H1 (cell line): ENCODE measurements at regions not wholly inside any gene's neighbourhood (a gene's known extent, or its start where the extent isn't known, plus 50 kb on each side); places are given as distances from the start of the nearest gene placed in this dataset.
A peak's percentile ranks its signal among the peaks of the same experiment; 100 is the strongest.

Source experiments
- CTCF ChIA-PET: fragments of 300-600 bp; sonication (Branson Sonifier 250); formaldehyde crosslinking; loops from one replicate; lab custom pipeline; 2021; ENCODE audit not compliant: partially characterized antibody; lab: Charles Lee
- POLR2A ChIA-PET: fragments of 300-600 bp; sonication (Branson Sonifier 250); formaldehyde crosslinking; loops from one replicate; lab custom pipeline; 2021; ENCODE audit warnings: inconsistent platforms; ENCODE audit not compliant: partially characterized antibody; lab: Charles Lee
- DNase-seq, 2 experiments: peaks; one replicate each; pipeline versions ENCODE4 v3.0.0 to v3.0.0-alpha.2; 2010 to 2022; ENCODE audit warnings: low spot score in 2 of 2, low read depth in 1 of 2, mixed read lengths in 1 of 2
- FAIRE-seq: peaks from 2 replicates; lab custom pipeline; 2011; peaks lifted over from hg19 to GRCh38; lab: Jason Lieb, UNC
- H2AFZ ChIP-seq: 2 replicates; pipeline ENCODE4 v1.8.1; 2012; ENCODE audit warnings: low read length, inconsistent platforms
- H2AK5ac ChIP-seq: 2 replicates; pipeline ENCODE4 v1.6.1; 2013; ENCODE audit warnings: low read depth, low read length
- H2BK120ac ChIP-seq: replicated peaks from 2 replicates; pipeline ENCODE3; 2013; ENCODE audit warnings: low read depth, low read length, inconsistent platforms
- H2BK12ac ChIP-seq: 2 replicates; pipeline ENCODE4 v1.6.1; 2013; ENCODE audit warnings: low read depth, low read length
- H2BK15ac ChIP-seq: 2 replicates; pipeline ENCODE4 v1.6.1; 2013; ENCODE audit warnings: low read length
- H2BK20ac ChIP-seq: 2 replicates; pipeline ENCODE4 v1.6.1; 2013; ENCODE audit warnings: low read length
- H2BK5ac ChIP-seq: 2 replicates; pipeline ENCODE4 v1.6.1; 2013; ENCODE audit warnings: low read depth, low read length
- H3K14ac ChIP-seq: 2 replicates; pipeline ENCODE4 v1.6.1; 2013; ENCODE audit warnings: inconsistent platforms; ENCODE audit not compliant: insufficient read length
- H3K18ac ChIP-seq: 2 replicates; pipeline ENCODE4 v1.6.1; 2013; ENCODE audit warnings: low read length; ENCODE audit errors: extremely low read depth
- H3K23ac ChIP-seq: 2 replicates; pipeline ENCODE4 v1.6.1; 2013; ENCODE audit warnings: inconsistent platforms; ENCODE audit not compliant: insufficient read length
- H3K23me2 ChIP-seq: 2 replicates; pipeline ENCODE4 v1.6.1; 2013; ENCODE audit warnings: low read depth, low read length
- H3K27ac ChIP-seq: 2 replicates; pipeline ENCODE4 v1.6.1; 2011; ENCODE audit warnings: low read depth, low read length, inconsistent platforms
- H3K27me3 ChIP-seq, 4 experiments: replicated peaks in 1 of 4; 1 replicate in 1 of 4; 2 replicates in 3 of 4; pipeline versions ENCODE4 v1.6.1 to v1.8.1; 2011 to 2013; ENCODE audit warnings: low read length in 3 of 4, mild to moderate bottlenecking in 3 of 4, inconsistent platforms in 2 of 4, mixed read lengths in 2 of 4, moderate library complexity in 1 of 4; ENCODE audit not compliant: control insufficient read depth in 3 of 4, insufficient read depth in 3 of 4; ENCODE audit errors: extremely low read depth in 1 of 4
- H3K36me3 ChIP-seq, 4 experiments: 2 replicates each; pipeline versions ENCODE4 v1.6.1 to v1.8.1; 2011 to 2013; ENCODE audit warnings: mild to moderate bottlenecking in 4 of 4, low read length in 3 of 4, moderate library complexity in 2 of 4, control low read depth in 1 of 4, inconsistent platforms in 1 of 4; ENCODE audit not compliant: insufficient read depth in 4 of 4, control insufficient read depth in 2 of 4
- H3K4ac ChIP-seq: replicated peaks from 2 replicates; pipeline ENCODE3; 2013; ENCODE audit warnings: low read length, low read depth, mixed read lengths, inconsistent platforms; ENCODE audit not compliant: insufficient read length
- H3K4me1 ChIP-seq, 4 experiments: replicated peaks in 1 of 4; 1 replicate in 1 of 4; 2 replicates in 3 of 4; pipeline versions ENCODE4 v1.6.1 to v1.8.1; 2011 to 2013; ENCODE audit warnings: low read length in 3 of 4, inconsistent platforms in 2 of 4, mixed read lengths in 1 of 4; ENCODE audit not compliant: insufficient read depth in 4 of 4, control insufficient read depth in 3 of 4
- H3K4me2 ChIP-seq, 2 experiments: 2 replicates each; pipeline versions ENCODE4 v1.6.1 to v1.8.1; 2011 to 2013; ENCODE audit warnings: low read depth in 2 of 2, low read length in 2 of 2, control low read depth in 1 of 2, inconsistent platforms in 1 of 2, mild to moderate bottlenecking in 1 of 2; ENCODE audit not compliant: insufficient read depth in 1 of 2
- H3K4me3 ChIP-seq, 4 experiments: fragments of 200-600, 300-600 bp in 1 of 4; sonication (generic), shearing (Covaris generic), sonication (Bioruptor Twin) in 1 of 4; 2 replicates each; pipeline versions ENCODE4 v1.5.1 to v1.8.1; 2011 to 2016; ENCODE audit warnings: low read length in 4 of 4, low read depth in 3 of 4, control low read depth in 2 of 4, inconsistent platforms in 2 of 4, mild to moderate bottlenecking in 2 of 4, mixed read lengths in 1 of 4, moderate library complexity in 1 of 4; ENCODE audit not compliant: insufficient read depth in 2 of 4; ENCODE audit errors: extremely low read depth in 1 of 4
- H3K56ac ChIP-seq: replicated peaks from 2 replicates; pipeline ENCODE3; 2013; ENCODE audit warnings: low read depth, mild to moderate bottlenecking, mixed read lengths, low read length, inconsistent platforms; ENCODE audit not compliant: insufficient read length
- H3K79me1 ChIP-seq: 2 replicates; pipeline ENCODE4 v1.6.1; 2013; ENCODE audit warnings: low read depth, low read length, control low read depth
- H3K79me2 ChIP-seq, 2 experiments: 2 replicates each; pipeline versions ENCODE4 v1.6.1 to v1.8.1; 2012 to 2013; ENCODE audit warnings: low read length in 2 of 2, mild to moderate bottlenecking in 2 of 2, inconsistent platforms in 1 of 2; ENCODE audit not compliant: insufficient read depth in 2 of 2, control insufficient read depth in 1 of 2
- H3K9ac ChIP-seq, 4 experiments: replicated peaks in 1 of 4; 1 replicate in 1 of 4; 2 replicates in 3 of 4; pipeline versions ENCODE4 v1.6.1 to v1.8.1; 2011 to 2013; ENCODE audit warnings: low read depth in 3 of 4, low read length in 3 of 4, control low read depth in 2 of 4, mild to moderate bottlenecking in 2 of 4, moderate library complexity in 2 of 4, inconsistent platforms in 1 of 4; ENCODE audit errors: extremely low read depth in 1 of 4
- H3K9me3 ChIP-seq, 2 experiments: 2 replicates each; pipeline versions ENCODE4 v1.6.1 to v1.8.1; 2012 to 2013; ENCODE audit warnings: mild to moderate bottlenecking in 2 of 2, moderate library complexity in 2 of 2, control low read depth in 1 of 2, inconsistent platforms in 1 of 2, low read depth in 1 of 2, low read length in 1 of 2, mixed read lengths in 1 of 2; ENCODE audit not compliant: insufficient read depth in 2 of 2
- H4K20me1 ChIP-seq, 2 experiments: replicated peaks in 1 of 2; 2 replicates each; pipeline versions ENCODE3 to v1.8.1; 2011 to 2013; ENCODE audit warnings: inconsistent platforms in 2 of 2, low read length in 2 of 2, mild to moderate bottlenecking in 1 of 2; ENCODE audit not compliant: insufficient read depth in 2 of 2, control insufficient read depth in 1 of 2
- H4K5ac ChIP-seq: 2 replicates; pipeline ENCODE4 v1.6.1; 2013; ENCODE audit warnings: low read length, low read depth, mixed read lengths, inconsistent platforms; ENCODE audit not compliant: insufficient read length
- H4K8ac ChIP-seq: 2 replicates; pipeline ENCODE4 v1.8.0; 2013; ENCODE audit warnings: mild to moderate bottlenecking, moderate library complexity, low read length, inconsistent platforms; ENCODE audit not compliant: insufficient read depth; ENCODE audit errors: extremely low read depth
- H4K91ac ChIP-seq: replicated peaks from 2 replicates; pipeline ENCODE3; 2013; ENCODE audit warnings: low read length, mixed read lengths, inconsistent platforms; ENCODE audit not compliant: insufficient read length
- BRCA1 ChIP-seq: IDR thresholded peaks from 2 replicates; pipeline ENCODE4 v1.6.1; 2012; ENCODE audit warnings: low read depth, low read length, improper control_type of control experiment
- CBX5 ChIP-seq: fragments of 300-800, 300-1000 bp; sonication (generic); IDR thresholded peaks from 2 replicates; pipeline ENCODE4 v1.7.1; 2016; ENCODE audit warnings: antibody characterized with exemption, low read length, low read depth
- CEBPB ChIP-seq: IDR thresholded peaks from 2 replicates; pipeline ENCODE4 v1.6.1; 2012; ENCODE audit warnings: low read depth, low read length
- EGR1 ChIP-seq: IDR thresholded peaks from 2 replicates; pipeline ENCODE4 v1.6.1; 2011; ENCODE audit warnings: low read depth, low read length, borderline replicate concordance
- JUND ChIP-seq: IDR thresholded peaks from 2 replicates; pipeline ENCODE4 v1.6.1; 2011; ENCODE audit warnings: mild to moderate bottlenecking, improper control_type of control experiment, low read length
- SAP30 ChIP-seq: fragments of 300-600 bp; sonication (generic); IDR thresholded peaks from 2 replicates; pipeline ENCODE4 v1.7.1; 2012; ENCODE audit warnings: low read length, moderate library complexity, mild to moderate bottlenecking, inconsistent platforms; ENCODE audit not compliant: insufficient read depth, insufficient replicate concordance
- SIRT6 ChIP-seq: IDR thresholded peaks from one replicate; pipeline ENCODE4 v1.7.1; 2012; ENCODE audit warnings: low read length, inconsistent platforms
- SP4 ChIP-seq: IDR thresholded peaks from 2 replicates; pipeline ENCODE4 v1.6.1; 2012; ENCODE audit warnings: low read length, inconsistent platforms
- TEAD4 ChIP-seq: IDR thresholded peaks from 2 replicates; pipeline ENCODE4 v1.6.1; 2012; ENCODE audit warnings: low read depth, low read length, inconsistent platforms, mixed read lengths
- YY1 ChIP-seq: IDR thresholded peaks from 2 replicates; pipeline ENCODE4 v1.6.1; 2011; ENCODE audit warnings: low read depth, mild to moderate bottlenecking, low read length
- WGBS, 2 experiments: shearing (Covaris generic) in 1 of 2; methylation state at CpG; one replicate each; pipeline versions ENCODE4 v1.1.6 to v1.1.7; 2013 to 2015; ENCODE audit warnings: low lambda C conversion rate in 2 of 2, mixed read lengths in 2 of 2, inconsistent platforms in 1 of 2, low coverage in 1 of 2, missing lambda C conversion rate in 1 of 2; ENCODE audit not compliant: insufficient replicate concordance in 2 of 2, insufficient coverage in 1 of 2, insufficient read length in 1 of 2; ENCODE audit errors: extremely low coverage in 1 of 2, missing lambda C conversion rate in 1 of 2; 5-methylcytosine and 5-hydroxymethylcytosine counted together

DNA sequence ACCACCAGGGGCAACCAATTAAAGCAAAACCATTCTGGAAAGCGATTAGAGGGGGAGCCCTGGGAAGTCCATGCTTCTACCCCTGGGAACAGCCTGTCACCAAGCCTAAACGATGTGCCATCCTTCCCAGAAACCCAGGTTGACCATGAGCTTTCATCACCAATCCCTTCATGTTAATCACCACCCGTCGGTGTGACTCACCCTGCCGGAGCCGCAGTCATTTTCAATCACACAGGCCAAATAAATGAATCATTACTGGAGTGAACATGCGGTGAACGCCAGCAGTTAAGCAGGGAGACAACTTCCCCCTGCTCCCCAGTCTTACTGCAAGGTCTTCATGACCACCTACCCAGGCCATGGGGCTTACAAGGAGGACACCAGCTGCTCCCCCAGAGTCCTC, 308.8 kb downstream of the AJAP1 start:
- no peak overlapping the region for H4K8ac ChIP-seq
- no peaks in the 10 kb centered on the region for H3K9me3 ChIP-seq
- H3K27me3 ChIP-seq = no peaks in the 10 kb centered on the region
- H3K23me2 ChIP-seq = no peaks in the 10 kb centered on the region
- no peaks in the 10 kb centered on the region for H3K36me3 ChIP-seq
- no peak overlapping the region for H3K14ac ChIP-seq
- peaks cover 2 to 6% (median 3%) of the 10 kb centered on the region in 4 experiments; a peak in 4 of 7 replicates for H3K4me1 ChIP-seq
- H3K4ac ChIP-seq = no peak overlapping the region
- no peaks in the 10 kb centered on the region for H4K20me1 ChIP-seq
- CTCF ChIA-PET = no interaction called here
- H4K91ac ChIP-seq = no peak overlapping the region
- no peak overlapping the region for H3K18ac ChIP-seq
- no peak overlapping the region for H3K4me2 ChIP-seq
- H3K23ac ChIP-seq = no peak overlapping the region
- no peak overlapping the region for H3K4me3 ChIP-seq
- H4K5ac ChIP-seq = no peak overlapping the region
- 94% methylated on average over 6 of the region's 8 CpGs; no CpG with 5 or more reads in 1 of the 2 experiments for WGBS, 2 experiments
- H2BK15ac ChIP-seq = no peak overlapping the region
- no peak overlapping the region for H2BK120ac ChIP-seq
- FAIRE-seq (no peak), DNase-seq (no peak)
- no peak overlapping the region for H2BK5ac ChIP-seq
- no peak overlapping the region for H3K27ac ChIP-seq
- H2BK12ac ChIP-seq = 0 out of 2 replicates have a peak overlapping the region, but pooled peaks have one; percentile 21
- no peak overlapping the region for H3K9ac ChIP-seq
- no peak overlapping the region for H2AFZ ChIP-seq
- H3K79me2 ChIP-seq = no peaks in the 10 kb centered on the region
- no peak overlapping the region for H2AK5ac ChIP-seq
- H3K56ac ChIP-seq = no peak overlapping the region
- POLR2A ChIA-PET = no interaction called here
- H2BK20ac ChIP-seq = no peak overlapping the region
- no peaks in the 10 kb centered on the region for H3K79me1 ChIP-seq
- TF ChIP-seq CBX5 = no peak
- no peak for TF ChIP-seq YY1
- no peak for TF ChIP-seq SIRT6
- TF ChIP-seq SP4 = no peak
- TF ChIP-seq TEAD4 = no peak
- no peak for TF ChIP-seq CEBPB
- TF ChIP-seq EGR1 = no peak
- no peak for TF ChIP-seq JUND
- no peak for TF ChIP-seq BRCA1
- TF ChIP-seq SAP30 = no peak
